ENCODE measurements at regions not wholly inside any gene's neighbourhood (a gene's known extent, or its start where the extent isn't known, plus 50 kb on each side); places are given as distances from the start of the nearest gene placed in this dataset.

DNA sequence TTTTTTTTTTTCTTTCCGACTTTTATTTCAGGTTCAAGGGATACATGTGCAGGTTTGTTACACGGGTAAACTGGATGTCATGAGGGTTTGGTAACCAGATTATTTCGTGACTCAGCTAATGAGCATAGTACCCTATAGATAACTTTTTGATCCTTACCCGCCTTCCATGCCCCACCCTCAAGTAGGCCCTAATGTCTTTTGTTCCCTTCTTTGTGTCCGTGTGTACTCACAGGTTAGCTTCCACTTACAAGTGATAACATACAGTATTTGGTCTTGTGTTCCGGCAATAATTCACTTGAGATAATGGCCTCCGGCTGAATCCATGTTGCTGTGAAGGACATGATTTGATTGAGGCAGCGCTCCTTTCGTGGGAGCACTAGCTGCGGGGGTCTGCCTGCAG lies 402.8 kb upstream of the SGO1 start (continued):
- TF ChIP-seq, protein P1, sequence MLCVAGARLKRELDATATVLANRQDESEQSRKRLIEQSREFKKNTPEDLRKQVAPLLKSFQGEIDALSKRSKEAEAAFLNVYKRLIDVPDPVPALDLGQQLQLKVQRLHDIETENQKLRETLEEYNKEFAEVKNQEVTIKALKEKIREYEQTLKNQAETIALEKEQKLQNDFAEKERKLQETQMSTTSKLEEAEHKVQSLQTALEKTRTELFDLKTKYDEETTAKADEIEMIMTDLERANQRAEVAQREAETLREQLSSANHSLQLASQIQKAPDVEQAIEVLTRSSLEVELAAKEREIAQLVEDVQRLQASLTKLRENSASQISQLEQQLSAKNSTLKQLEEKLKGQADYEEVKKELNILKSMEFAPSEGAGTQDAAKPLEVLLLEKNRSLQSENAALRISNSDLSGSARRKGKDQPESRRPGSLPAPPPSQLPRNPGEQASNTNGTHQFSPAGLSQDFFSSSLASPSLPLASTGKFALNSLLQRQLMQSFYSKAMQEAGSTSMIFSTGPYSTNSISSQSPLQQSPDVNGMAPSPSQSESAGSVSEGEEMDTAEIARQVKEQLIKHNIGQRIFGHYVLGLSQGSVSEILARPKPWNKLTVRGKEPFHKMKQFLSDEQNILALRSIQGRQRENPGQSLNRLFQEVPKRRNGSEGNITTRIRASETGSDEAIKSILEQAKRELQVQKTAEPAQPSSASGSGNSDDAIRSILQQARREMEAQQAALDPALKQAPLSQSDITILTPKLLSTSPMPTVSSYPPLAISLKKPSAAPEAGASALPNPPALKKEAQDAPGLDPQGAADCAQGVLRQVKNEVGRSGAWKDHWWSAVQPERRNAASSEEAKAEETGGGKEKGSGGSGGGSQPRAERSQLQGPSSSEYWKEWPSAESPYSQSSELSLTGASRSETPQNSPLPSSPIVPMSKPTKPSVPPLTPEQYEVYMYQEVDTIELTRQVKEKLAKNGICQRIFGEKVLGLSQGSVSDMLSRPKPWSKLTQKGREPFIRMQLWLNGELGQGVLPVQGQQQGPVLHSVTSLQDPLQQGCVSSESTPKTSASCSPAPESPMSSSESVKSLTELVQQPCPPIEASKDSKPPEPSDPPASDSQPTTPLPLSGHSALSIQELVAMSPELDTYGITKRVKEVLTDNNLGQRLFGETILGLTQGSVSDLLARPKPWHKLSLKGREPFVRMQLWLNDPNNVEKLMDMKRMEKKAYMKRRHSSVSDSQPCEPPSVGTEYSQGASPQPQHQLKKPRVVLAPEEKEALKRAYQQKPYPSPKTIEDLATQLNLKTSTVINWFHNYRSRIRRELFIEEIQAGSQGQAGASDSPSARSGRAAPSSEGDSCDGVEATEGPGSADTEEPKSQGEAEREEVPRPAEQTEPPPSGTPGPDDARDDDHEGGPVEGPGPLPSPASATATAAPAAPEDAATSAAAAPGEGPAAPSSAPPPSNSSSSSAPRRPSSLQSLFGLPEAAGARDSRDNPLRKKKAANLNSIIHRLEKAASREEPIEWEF (IDR thresholded peaks at IDR 0.05; ENCODE audit: insufficient replicate concordance, low read depth, low read length): no peak
- no peak for TF ChIP-seq RAD21 (IDR thresholded peaks at IDR 0.05; ENCODE audit: insufficient read depth, low read depth, low read length)

DNA sequence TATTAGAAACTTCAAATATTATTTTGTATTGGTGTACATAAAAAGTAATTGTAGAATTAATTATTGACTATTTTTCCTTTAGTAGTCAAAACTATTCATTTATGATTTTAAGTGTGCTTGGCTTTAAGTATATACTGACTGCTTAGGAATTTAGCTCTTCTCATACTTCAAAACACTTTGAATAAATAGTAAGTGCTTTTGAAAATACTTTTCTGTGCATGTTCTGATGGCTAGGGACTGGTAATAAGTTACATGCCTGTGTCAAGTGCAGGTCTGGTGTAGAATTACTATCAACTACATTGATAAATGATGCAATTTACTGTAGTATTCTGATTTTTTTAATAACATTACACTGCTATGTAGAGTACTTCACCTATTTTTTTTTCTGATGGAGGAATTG lies 397.6 kb upstream of the SGO1 start:
- no peaks in the 10 kb centered on the region for H3K79me2 ChIP-seq (ENCODE audit: control insufficient read depth, insufficient read depth, low read length)
- H3K36me3 ChIP-seq (ENCODE audit: control insufficient read depth in 2 of 2, insufficient read depth in 2 of 2, low read length in 1 of 2): no peaks in the 10 kb centered on the region
- POLR2A ChIA-PET: no interaction called here
- no peak for FAIRE-seq
- RAD21 ChIA-PET (ENCODE audit: unreplicated experiment): no interaction called here
- no peak overlapping the region for H3K9ac ChIP-seq (ENCODE audit: control insufficient read depth, insufficient read depth, low read length)
- no peak overlapping the region for H3K4me2 ChIP-seq (ENCODE audit: control insufficient read depth, insufficient read depth)
- no peaks in the 10 kb centered on the region for H4K20me1 ChIP-seq (ENCODE audit: control insufficient read depth, insufficient read depth)
- no peak for ATAC-seq
- no peak overlapping the region for H3K4me3 ChIP-seq
- no peaks in the 10 kb centered on the region for H3K9me3 ChIP-seq (replicated peaks; ENCODE audit: control insufficient read depth, insufficient read depth, low read length)
- H3K4me1 ChIP-seq (ENCODE audit: control insufficient read depth, insufficient read depth, low read length): no peaks in the 10 kb centered on the region
- SMC1A ChIA-PET (ENCODE audit: uncharacterized antibody, unreplicated experiment): no interaction called here
- no peak overlapping the region for H2AFZ ChIP-seq (ENCODE audit: control insufficient read depth, low read depth, low read length)
- BruUV-seq (replicated peaks): no TSS peak
- in situ Hi-C loops (cut with MboI): no loop called here
- intact Hi-C loops (cut with micrococcal nuclease; ENCODE audit: unreplicated experiment): no loop called here
- CTCF ChIA-PET: no interaction called here
- no peak overlapping the region for H3K27ac ChIP-seq (ENCODE audit: control insufficient read depth, insufficient read depth)
- H3K27me3 ChIP-seq (replicated peaks in 1 of 2; ENCODE audit: control insufficient read depth in 2 of 2, insufficient read depth in 2 of 2, low read length in 1 of 2): no peaks in the 10 kb centered on the region
- DNase-seq (ENCODE audit: low read depth, low spot score): no peak
- TF ChIP-seq POLR2AphosphoS2 (IDR thresholded peaks at IDR 0.05; ENCODE audit: low read depth, low read length) (no peak), SP1 (IDR thresholded peaks at IDR 0.05; ENCODE audit: low read depth, low read length) (no peak), SUZ12 (IDR thresholded peaks at IDR 0.05; ENCODE audit: unreplicated experiment) (no peak), SMAD1 (IDR thresholded peaks at IDR 0.05; ENCODE audit: low read depth, partially characterized antibody) (no peak), SREBF2 (IDR thresholded peaks at IDR 0.05; ENCODE audit: low read length) (no peak), ESRRA (IDR thresholded peaks at IDR 0.05; ENCODE audit: low read length) (no peak), WRNIP1 (IDR thresholded peaks at IDR 0.05; ENCODE audit: borderline replicate concordance, low read depth, low read length) (no peak)
- TF ChIP-seq, protein P2, sequence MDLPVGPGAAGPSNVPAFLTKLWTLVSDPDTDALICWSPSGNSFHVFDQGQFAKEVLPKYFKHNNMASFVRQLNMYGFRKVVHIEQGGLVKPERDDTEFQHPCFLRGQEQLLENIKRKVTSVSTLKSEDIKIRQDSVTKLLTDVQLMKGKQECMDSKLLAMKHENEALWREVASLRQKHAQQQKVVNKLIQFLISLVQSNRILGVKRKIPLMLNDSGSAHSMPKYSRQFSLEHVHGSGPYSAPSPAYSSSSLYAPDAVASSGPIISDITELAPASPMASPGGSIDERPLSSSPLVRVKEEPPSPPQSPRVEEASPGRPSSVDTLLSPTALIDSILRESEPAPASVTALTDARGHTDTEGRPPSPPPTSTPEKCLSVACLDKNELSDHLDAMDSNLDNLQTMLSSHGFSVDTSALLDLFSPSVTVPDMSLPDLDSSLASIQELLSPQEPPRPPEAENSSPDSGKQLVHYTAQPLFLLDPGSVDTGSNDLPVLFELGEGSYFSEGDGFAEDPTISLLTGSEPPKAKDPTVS (IDR thresholded peaks at IDR 0.05; ENCODE audit: low read depth, low read length): no peak
- TF ChIP-seq, protein P3, sequence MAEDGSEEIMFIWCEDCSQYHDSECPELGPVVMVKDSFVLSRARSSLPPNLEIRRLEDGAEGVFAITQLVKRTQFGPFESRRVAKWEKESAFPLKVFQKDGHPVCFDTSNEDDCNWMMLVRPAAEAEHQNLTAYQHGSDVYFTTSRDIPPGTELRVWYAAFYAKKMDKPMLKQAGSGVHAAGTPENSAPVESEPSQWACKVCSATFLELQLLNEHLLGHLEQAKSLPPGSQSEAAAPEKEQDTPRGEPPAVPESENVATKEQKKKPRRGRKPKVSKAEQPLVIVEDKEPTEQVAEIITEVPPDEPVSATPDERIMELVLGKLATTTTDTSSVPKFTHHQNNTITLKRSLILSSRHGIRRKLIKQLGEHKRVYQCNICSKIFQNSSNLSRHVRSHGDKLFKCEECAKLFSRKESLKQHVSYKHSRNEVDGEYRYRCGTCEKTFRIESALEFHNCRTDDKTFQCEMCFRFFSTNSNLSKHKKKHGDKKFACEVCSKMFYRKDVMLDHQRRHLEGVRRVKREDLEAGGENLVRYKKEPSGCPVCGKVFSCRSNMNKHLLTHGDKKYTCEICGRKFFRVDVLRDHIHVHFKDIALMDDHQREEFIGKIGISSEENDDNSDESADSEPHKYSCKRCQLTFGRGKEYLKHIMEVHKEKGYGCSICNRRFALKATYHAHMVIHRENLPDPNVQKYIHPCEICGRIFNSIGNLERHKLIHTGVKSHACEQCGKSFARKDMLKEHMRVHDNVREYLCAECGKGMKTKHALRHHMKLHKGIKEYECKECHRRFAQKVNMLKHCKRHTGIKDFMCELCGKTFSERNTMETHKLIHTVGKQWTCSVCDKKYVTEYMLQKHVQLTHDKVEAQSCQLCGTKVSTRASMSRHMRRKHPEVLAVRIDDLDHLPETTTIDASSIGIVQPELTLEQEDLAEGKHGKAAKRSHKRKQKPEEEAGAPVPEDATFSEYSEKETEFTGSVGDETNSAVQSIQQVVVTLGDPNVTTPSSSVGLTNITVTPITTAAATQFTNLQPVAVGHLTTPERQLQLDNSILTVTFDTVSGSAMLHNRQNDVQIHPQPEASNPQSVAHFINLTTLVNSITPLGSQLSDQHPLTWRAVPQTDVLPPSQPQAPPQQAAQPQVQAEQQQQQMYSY (CRISPR knock-in tag; IDR thresholded peaks at IDR 0.05): no peak
- TF ChIP-seq, protein P4, sequence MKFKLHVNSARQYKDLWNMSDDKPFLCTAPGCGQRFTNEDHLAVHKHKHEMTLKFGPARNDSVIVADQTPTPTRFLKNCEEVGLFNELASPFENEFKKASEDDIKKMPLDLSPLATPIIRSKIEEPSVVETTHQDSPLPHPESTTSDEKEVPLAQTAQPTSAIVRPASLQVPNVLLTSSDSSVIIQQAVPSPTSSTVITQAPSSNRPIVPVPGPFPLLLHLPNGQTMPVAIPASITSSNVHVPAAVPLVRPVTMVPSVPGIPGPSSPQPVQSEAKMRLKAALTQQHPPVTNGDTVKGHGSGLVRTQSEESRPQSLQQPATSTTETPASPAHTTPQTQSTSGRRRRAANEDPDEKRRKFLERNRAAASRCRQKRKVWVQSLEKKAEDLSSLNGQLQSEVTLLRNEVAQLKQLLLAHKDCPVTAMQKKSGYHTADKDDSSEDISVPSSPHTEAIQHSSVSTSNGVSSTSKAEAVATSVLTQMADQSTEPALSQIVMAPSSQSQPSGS (IDR thresholded peaks at IDR 0.05; ENCODE audit: low read length): no peak
